ENCODE measurements at regions not wholly inside any gene's neighbourhood (a gene's known extent, or its start where the extent isn't known, plus 50 kb on each side); places are given as distances from the start of the nearest gene placed in this dataset.

- TF ChIP-seq CTCF (IDR thresholded peaks at IDR 0.05): no peak
- no peak for TF ChIP-seq POLR2A (IDR thresholded peaks at IDR 0.05)
Measured at GRCh38 chr10:2891073-2891769, 176.1 kb upstream of the PFKP start.
